ENCODE measurements at regions not wholly inside any gene's neighbourhood (a gene's known extent, or its start where the extent isn't known, plus 50 kb on each side); places are given as distances from the start of the nearest gene placed in this dataset.

- Histone ChIP-seq H3K4me3 (replicated peaks in 1 of 4; ENCODE audit: control extremely low read depth in 1 of 4, insufficient read depth in 1 of 4, low read depth in 3 of 4, low read length in 4 of 4) (no peak overlapping the region), H3K9ac (ENCODE audit: insufficient read depth, low read length) (no peak overlapping the region), H3K4me2 (ENCODE audit: extremely low read depth, insufficient read depth, low read length) (no peak overlapping the region), H3K4me1 (ENCODE audit: control insufficient read depth, extremely low read depth, insufficient read depth, low read length) (no peaks in the 10 kb centered on the region), H3K9me3 (ENCODE audit: control insufficient read depth, insufficient read depth, low read depth, low read length) (no peaks in the 10 kb centered on the region), H3K27ac (ENCODE audit: insufficient read depth, low read length) (no peak overlapping the region), H4K20me1 (ENCODE audit: control insufficient read depth, extremely low read depth, insufficient read depth, low read length) (no peaks in the 10 kb centered on the region), H3K36me3 (ENCODE audit: control insufficient read depth, insufficient read depth, low read length) (no peaks in the 10 kb centered on the region), H3K79me2 (ENCODE audit: control insufficient read depth, insufficient read depth, low read length) (no peaks in the 10 kb centered on the region), H2AFZ (ENCODE audit: low read length) (no peak overlapping the region), H3K27me3 (ENCODE audit: control insufficient read depth, insufficient read depth, low read length) (no peaks in the 10 kb centered on the region)
- no peak for TF ChIP-seq CTCF (conservative IDR thresholded peaks at IDR 0.05 in 1 of 2, IDR thresholded peaks at IDR 0.05 in 1 of 2; ENCODE audit: low read depth in 1 of 2, low read length in 2 of 2)
- TF ChIP-seq EZH2 (IDR thresholded peaks at IDR 0.05; ENCODE audit: low read length, missing control alignments), result no peak
- no peak for DNase-seq (ENCODE audit: low read depth in 2 of 2)
Measured at GRCh38 chrX:14079891-14080430, 50.3 kb upstream of the GEMIN8 start.
